ENCODE measurements at regions not wholly inside any gene's neighbourhood (a gene's known extent, or its start where the extent isn't known, plus 50 kb on each side); places are given as distances from the start of the nearest gene placed in this dataset.

- TF ChIP-seq EP300 (conservative IDR thresholded peaks at IDR 0.05; ENCODE audit: poor library complexity, severe bottlenecking), result no peak
Observed at GRCh38 chr6:19181211-19181610, 656.0 kb upstream of the ID4 start (continued).

- H3K9me2 ChIP-seq (ENCODE audit: insufficient read depth, low read length), result no peaks in the 10 kb centered on the region
- H3K9me3 ChIP-seq (ENCODE audit: low read length), result no peaks in the 10 kb centered on the region
- no peaks in the 10 kb centered on the region for H3K27me3 ChIP-seq (ENCODE audit: insufficient read depth, low read depth, low read length)
- no peaks in the 10 kb centered on the region for H3F3A ChIP-seq (ENCODE audit: insufficient read depth, low read length, poor library complexity, severe bottlenecking)
- H4K20me1 ChIP-seq (ENCODE audit: insufficient read depth), result no peaks in the 10 kb centered on the region
- H3K36me3 ChIP-seq (ENCODE audit: insufficient read depth, low read length), result no peaks in the 10 kb centered on the region
- H3K4me3 ChIP-seq (ENCODE audit: low read length), result no peak overlapping the region
- no peaks in the 10 kb centered on the region for H3K79me2 ChIP-seq (replicated peaks; ENCODE audit: insufficient read depth, low read length)
- H3K4me2 ChIP-seq (ENCODE audit: low read length), result no peak overlapping the region
- no peak overlapping the region for H3K27ac ChIP-seq (ENCODE audit: low read length)
- TF ChIP-seq MXI1 (conservative IDR thresholded peaks at IDR 0.05; ENCODE audit: poor library complexity, severe bottlenecking) (no peak), CTCF (IDR thresholded peaks at IDR 0.05; ENCODE audit: poor library complexity, severe bottlenecking) (no peak), EP300 (conservative IDR thresholded peaks at IDR 0.05; ENCODE audit: poor library complexity, severe bottlenecking) (no peak), RAD21 (conservative IDR thresholded peaks at IDR 0.05) (no peak), REST (IDR thresholded peaks at IDR 0.05; ENCODE audit: borderline replicate concordance) (no peak), EZH2 (IDR thresholded peaks at IDR 0.05; ENCODE audit: borderline replicate concordance, insufficient read depth, low read length, poor library complexity, severe bottlenecking) (no peak), TAF1 (IDR thresholded peaks at IDR 0.05; ENCODE audit: low read depth) (no peak), POLR2AphosphoS5 (IDR thresholded peaks at IDR 0.05) (no peak), SMC3 (conservative IDR thresholded peaks at IDR 0.05; ENCODE audit: poor library complexity) (no peak)
- H3K9ac ChIP-seq (ENCODE audit: low read length), result no peak overlapping the region
- H2AFZ ChIP-seq (ENCODE audit: low read depth, low read length), result no peak overlapping the region
Observed at GRCh38 chr6:19193624-19194023, 643.5 kb upstream of the ID4 start.

- TF ChIP-seq POLR2AphosphoS5 (IDR thresholded peaks at IDR 0.05) (no peak), SMC3 (conservative IDR thresholded peaks at IDR 0.05; ENCODE audit: poor library complexity) (no peak), EZH2 (IDR thresholded peaks at IDR 0.05; ENCODE audit: borderline replicate concordance, insufficient read depth, low read length, poor library complexity, severe bottlenecking) (no peak), REST (IDR thresholded peaks at IDR 0.05; ENCODE audit: borderline replicate concordance) (no peak), EP300 (conservative IDR thresholded peaks at IDR 0.05; ENCODE audit: poor library complexity, severe bottlenecking) (no peak), RAD21 (conservative IDR thresholded peaks at IDR 0.05) (no peak), MXI1 (conservative IDR thresholded peaks at IDR 0.05; ENCODE audit: poor library complexity, severe bottlenecking) (no peak), CTCF (IDR thresholded peaks at IDR 0.05; ENCODE audit: poor library complexity, severe bottlenecking) (no peak), TAF1 (IDR thresholded peaks at IDR 0.05; ENCODE audit: low read depth) (no peak)
- Histone ChIP-seq H3K4me3 (ENCODE audit: low read length) (no peak overlapping the region), H3K36me3 (ENCODE audit: insufficient read depth, low read length) (no peaks in the 10 kb centered on the region), H3K9ac (ENCODE audit: low read length) (no peak overlapping the region), H3K9me3 (ENCODE audit: low read length) (peaks cover 3% of the 10 kb centered on the region), H4K20me1 (ENCODE audit: insufficient read depth) (no peaks in the 10 kb centered on the region), H3K9me2 (ENCODE audit: insufficient read depth, low read length) (no peaks in the 10 kb centered on the region), H3K4me2 (ENCODE audit: low read length) (no peak overlapping the region), H2AFZ (ENCODE audit: low read depth, low read length) (no peak overlapping the region), H3K27ac (ENCODE audit: low read length) (no peak overlapping the region), H3K79me2 (replicated peaks; ENCODE audit: insufficient read depth, low read length) (no peaks in the 10 kb centered on the region), H3K27me3 (ENCODE audit: insufficient read depth, low read depth, low read length) (no peaks in the 10 kb centered on the region), H3F3A (ENCODE audit: insufficient read depth, low read length, poor library complexity, severe bottlenecking) (no peaks in the 10 kb centered on the region)
Observed at GRCh38 chr6:19204445-19204844, 632.7 kb upstream of the ID4 start.
